NCI-H82 treated with DMSO at 0.1 percent for 48 hours (cell line): ENCODE measurements at regions not wholly inside any gene's neighbourhood (a gene's known extent, or its start where the extent isn't known, plus 50 kb on each side); places are given as distances from the start of the nearest gene placed in this dataset.
"Not testable (repeated sequence)": the region's sequence is repeated elsewhere in the genome, so short reads cannot be mapped to it uniquely, and the experiment has no call there.

Experiments used
- DNase-seq: peaks from one replicate; lab custom pipeline; 2025; ENCODE audit not compliant: unreplicated experiment; lab: John Stamatoyannopoulos, UW

- no peak for DNase-seq
These were observed 141.8 kb downstream of the SIM1 start for GRCh38 chr6:100322886-100323285.

DNA sequence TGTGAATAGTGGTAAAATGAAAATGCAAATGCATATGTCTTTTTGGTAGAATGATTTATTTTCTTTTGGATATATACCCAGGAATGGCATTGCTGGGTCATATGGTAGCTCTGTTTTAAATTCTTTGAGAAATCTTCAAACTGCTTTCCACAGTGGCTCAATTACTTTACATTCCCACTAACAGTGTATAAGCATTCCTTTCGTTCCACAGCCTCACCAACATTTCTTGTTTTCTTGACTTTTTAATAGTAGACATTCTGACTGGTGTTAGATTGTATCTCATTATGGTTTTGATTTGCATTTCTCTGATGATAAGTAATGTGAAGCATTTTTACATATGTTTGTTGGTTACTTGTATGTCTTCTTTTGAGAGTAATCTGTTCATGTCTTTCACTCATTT lies 144.0 kb downstream of the SIM1 start:
- DNase-seq = no peak

GRCh38 chr6:100317031-100317430 lies 147.7 kb downstream of the SIM1 start:
- no peak for DNase-seq

- no peak for DNase-seq
These were observed 150.5 kb downstream of the SIM1 start for GRCh38 chr6:100314186-100314585.

GRCh38 chr6:100311707-100312251 lies 152.9 kb downstream of the SIM1 start:
- DNase-seq = no peak

- DNase-seq = no peak
These were observed 155.5 kb downstream of the SIM1 start for GRCh38 chr6:100309174-100309573.

GRCh38 chr6:100307561-100307960 lies 157.2 kb downstream of the SIM1 start:
- no peak for DNase-seq

- DNase-seq = no peak
These were observed 159.4 kb downstream of the SIM1 start for GRCh38 chr6:100305209-100305869.

GRCh38 chr6:100304575-100304974 lies 160.1 kb downstream of the SIM1 start:
- DNase-seq = no peak

DNA sequence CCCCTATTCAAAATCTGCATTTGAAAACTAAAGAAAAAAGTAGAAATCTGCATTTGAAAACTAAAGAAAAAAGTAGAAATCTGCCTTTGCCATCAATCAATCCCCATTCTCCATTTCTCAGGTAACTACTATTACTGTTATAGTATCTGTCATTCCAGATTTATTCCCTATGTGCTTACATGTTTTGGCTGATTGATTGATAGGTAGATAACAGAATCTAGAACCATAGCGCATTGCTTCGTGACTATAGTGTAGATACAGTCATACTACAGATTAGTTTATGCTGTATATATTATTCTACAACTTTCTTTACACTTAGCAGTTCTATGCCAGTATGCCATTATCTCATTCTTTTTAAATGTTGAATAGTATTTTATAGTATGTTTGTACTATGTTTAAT lies 163.0 kb downstream of the SIM1 start:
- no peak for DNase-seq

- no peak for DNase-seq
These were observed 164.4 kb downstream of the SIM1 start for GRCh38 chr6:100300221-100300736.

GRCh38 chr6:100296810-100297544 lies 167.7 kb downstream of the SIM1 start:
- no peak for DNase-seq

GRCh38 chr6:100295172-100295571 lies 169.5 kb downstream of the SIM1 start:
- DNase-seq = not testable (repeated sequence)

GRCh38 chr6:100289285-100289684 lies 175.4 kb downstream of the SIM1 start:
- DNase-seq = no peak

GRCh38 chr6:100288311-100288710 lies 176.4 kb downstream of the SIM1 start:
- no peak for DNase-seq

DNA sequence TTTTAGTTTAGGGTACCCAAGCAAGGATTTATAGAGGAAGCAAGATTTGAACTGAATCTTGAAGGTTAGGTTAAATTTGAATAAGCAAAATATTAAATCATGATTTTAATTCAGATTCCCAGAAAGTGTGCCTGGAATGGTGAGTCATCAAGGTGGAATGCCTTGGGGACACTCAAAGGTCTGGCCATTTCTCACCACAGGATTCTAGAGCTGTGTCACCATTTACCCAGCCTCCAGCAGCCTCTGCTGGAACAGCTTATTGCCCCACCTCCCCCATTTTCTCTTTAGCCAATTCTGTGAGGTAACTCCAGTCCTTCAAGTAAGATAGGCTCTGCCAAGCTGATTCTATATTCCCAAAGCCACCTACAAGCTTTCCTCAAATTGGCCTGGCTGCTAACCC lies 181.4 kb downstream of the SIM1 start:
- DNase-seq = no peak

- DNase-seq = peak; percentile 86
These were observed 183.2 kb downstream of the SIM1 start for GRCh38 chr6:100281471-100281901.

GRCh38 chr6:100276311-100277057 lies 188.2 kb downstream of the SIM1 start:
- no peak for DNase-seq

DNA sequence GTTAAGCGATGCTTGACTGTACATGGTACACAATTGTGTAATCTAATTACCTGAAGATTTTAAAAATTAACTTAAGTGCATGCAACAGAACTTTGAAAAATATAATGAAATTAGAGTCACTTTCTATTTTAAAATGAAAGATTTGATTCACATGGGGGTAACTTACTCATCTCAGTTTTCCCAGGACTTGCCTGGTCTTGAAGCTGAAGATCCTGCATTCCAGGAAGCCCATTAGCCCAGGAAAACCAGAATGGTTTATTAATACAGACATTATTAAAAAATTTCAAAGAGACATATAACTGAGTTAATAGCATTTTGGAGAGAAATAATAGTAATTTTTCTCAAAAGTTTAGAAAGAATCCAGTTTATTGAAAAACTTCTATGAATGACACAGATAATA lies 190.6 kb downstream of the SIM1 start:
- no peak for DNase-seq

DNA sequence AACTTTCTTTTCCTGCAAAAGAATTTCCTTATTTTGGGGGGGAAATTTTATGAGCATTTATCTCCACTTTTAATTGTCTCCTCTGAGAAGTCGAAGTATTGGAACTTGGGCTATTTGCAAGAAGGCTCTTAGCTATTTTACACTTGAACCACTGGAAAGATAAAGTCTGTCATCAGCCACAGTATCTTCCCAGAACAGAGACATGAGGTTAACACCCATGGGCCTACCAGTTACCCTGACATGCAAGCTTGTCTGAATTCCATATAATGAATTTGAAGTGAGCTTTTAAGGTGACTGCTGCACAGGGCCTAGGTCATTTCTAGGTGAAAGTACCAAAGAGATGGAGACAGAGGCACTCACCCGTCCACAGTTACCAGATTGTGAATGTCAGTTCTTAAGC lies 193.1 kb downstream of the SIM1 start:
- no peak for DNase-seq

DNA sequence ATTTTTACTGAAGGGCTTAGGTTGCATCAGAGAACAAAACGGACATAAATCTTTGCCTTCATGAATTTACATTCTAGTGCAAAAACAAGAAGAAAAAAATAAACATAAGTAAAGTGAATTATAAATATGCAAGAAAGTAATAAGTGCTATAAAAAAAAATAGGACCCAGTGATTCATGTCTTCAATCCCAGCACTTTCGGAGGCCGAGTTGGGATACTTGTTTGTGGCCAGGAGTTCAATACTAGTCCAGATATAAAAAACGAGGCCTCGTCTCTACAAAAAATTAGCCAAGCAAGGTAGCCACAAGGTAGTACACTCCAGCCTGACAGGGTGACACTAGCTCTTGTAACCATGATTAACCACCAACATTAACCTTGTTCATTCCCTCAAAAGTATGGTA lies 193.5 kb downstream of the SIM1 start:
- no peak for DNase-seq
